Uterus (tissue), 2 donors: ENCODE measurements at regions not wholly inside any gene's neighbourhood (a gene's known extent, or its start where the extent isn't known, plus 50 kb on each side); places are given as distances from the start of the nearest gene placed in this dataset.

Experiments
- POLR2A ChIP-seq, 2 donors: fragments of 450-650 bp; IDR thresholded peaks; one replicate each; pipeline ENCODE4 v1.6.1; 2016; ENCODE audit warnings: antibody characterized with exemption in 2 of 2, mild to moderate bottlenecking in 1 of 2, moderate library complexity in 1 of 2
- TF ChIP-seq, protein P1 (sequence below), 4 experiments: fragments of 200-600 bp in 2 of 4; fragments of 450-650 bp in 2 of 4; sonication (generic) in 2 of 4; IDR thresholded peaks; one replicate each; pipeline ENCODE4 v1.5.1; 2016 to 2019; ENCODE audit warnings: antibody characterized with exemption in 4 of 4, mild to moderate bottlenecking in 2 of 4, moderate library complexity in 1 of 4

- no peak for TF ChIP-seq POLR2A (IDR thresholded peaks at IDR 0.05)
- TF ChIP-seq, protein P1, sequence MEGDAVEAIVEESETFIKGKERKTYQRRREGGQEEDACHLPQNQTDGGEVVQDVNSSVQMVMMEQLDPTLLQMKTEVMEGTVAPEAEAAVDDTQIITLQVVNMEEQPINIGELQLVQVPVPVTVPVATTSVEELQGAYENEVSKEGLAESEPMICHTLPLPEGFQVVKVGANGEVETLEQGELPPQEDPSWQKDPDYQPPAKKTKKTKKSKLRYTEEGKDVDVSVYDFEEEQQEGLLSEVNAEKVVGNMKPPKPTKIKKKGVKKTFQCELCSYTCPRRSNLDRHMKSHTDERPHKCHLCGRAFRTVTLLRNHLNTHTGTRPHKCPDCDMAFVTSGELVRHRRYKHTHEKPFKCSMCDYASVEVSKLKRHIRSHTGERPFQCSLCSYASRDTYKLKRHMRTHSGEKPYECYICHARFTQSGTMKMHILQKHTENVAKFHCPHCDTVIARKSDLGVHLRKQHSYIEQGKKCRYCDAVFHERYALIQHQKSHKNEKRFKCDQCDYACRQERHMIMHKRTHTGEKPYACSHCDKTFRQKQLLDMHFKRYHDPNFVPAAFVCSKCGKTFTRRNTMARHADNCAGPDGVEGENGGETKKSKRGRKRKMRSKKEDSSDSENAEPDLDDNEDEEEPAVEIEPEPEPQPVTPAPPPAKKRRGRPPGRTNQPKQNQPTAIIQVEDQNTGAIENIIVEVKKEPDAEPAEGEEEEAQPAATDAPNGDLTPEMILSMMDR (IDR thresholded peaks at IDR 0.05) = no peak
These were observed 186.2 kb upstream of the SVIL start for GRCh38 chr10:29820890-29821461.
